ENCODE measurements at regions not wholly inside any gene's neighbourhood (a gene's known extent, or its start where the extent isn't known, plus 50 kb on each side); places are given as distances from the start of the nearest gene placed in this dataset.

GRCh38 chr2:129479892-129480291, 499.6 kb upstream of the RAB6C start:
- H3K27me3 ChIP-seq (ENCODE audit: low read length), result no peaks in the 10 kb centered on the region
- H3K4me2 ChIP-seq (ENCODE audit: low read depth, low read length, poor library complexity, severe bottlenecking), result no peak overlapping the region

GRCh38 chr2:129480790-129481189, 498.7 kb upstream of the RAB6C start:
- Histone ChIP-seq H3K9me3 (ENCODE audit: insufficient read depth, low read length) (no peaks in the 10 kb centered on the region), H3K9me2 (replicated peaks; ENCODE audit: insufficient read depth, low read length) (no peaks in the 10 kb centered on the region), H3K79me2 (ENCODE audit: insufficient read depth, low read length) (no peaks in the 10 kb centered on the region), H3K4me2 (ENCODE audit: low read depth, low read length, poor library complexity, severe bottlenecking) (no peak overlapping the region), H3K27ac (ENCODE audit: low read depth, low read length) (no peak overlapping the region), H3K27me3 (ENCODE audit: low read length) (no peaks in the 10 kb centered on the region), H3K4me3 (ENCODE audit: insufficient read depth, low read length, poor library complexity, severe bottlenecking) (no peak overlapping the region), H3K9ac (ENCODE audit: low read length) (no peak overlapping the region), H3K36me3 (ENCODE audit: low read length) (no peaks in the 10 kb centered on the region), H2AFZ (ENCODE audit: low read depth, low read length, severe bottlenecking) (no peak overlapping the region), H4K20me1 (ENCODE audit: low read depth, low read length) (no peaks in the 10 kb centered on the region), H3F3A (ENCODE audit: insufficient read depth) (no peaks in the 10 kb centered on the region)
- no peak for TF ChIP-seq CTCF (IDR thresholded peaks at IDR 0.05; ENCODE audit: insufficient read depth, low read length, poor library complexity, severe bottlenecking)
- no peak for TF ChIP-seq EZH2phosphoT487 (conservative IDR thresholded peaks at IDR 0.05; ENCODE audit: low read length)

More at GRCh38 chr2:129479892-129480291, 499.6 kb upstream of the RAB6C start:
- H3K36me3 ChIP-seq (ENCODE audit: low read length), result no peaks in the 10 kb centered on the region; the same call in 1 of the 2 replicates
- no peak overlapping the region for H3K9ac ChIP-seq (ENCODE audit: low read length)
- H2AFZ ChIP-seq (ENCODE audit: low read depth, low read length, severe bottlenecking), result no peak overlapping the region
- TF ChIP-seq CTCF (IDR thresholded peaks at IDR 0.05; ENCODE audit: insufficient read depth, low read length, poor library complexity, severe bottlenecking) (no peak), EZH2phosphoT487 (conservative IDR thresholded peaks at IDR 0.05; ENCODE audit: low read length) (no peak)
- no peaks in the 10 kb centered on the region for H4K20me1 ChIP-seq (ENCODE audit: low read depth, low read length)
- no peak overlapping the region for H3K4me3 ChIP-seq (ENCODE audit: insufficient read depth, low read length, poor library complexity, severe bottlenecking)
- no peaks in the 10 kb centered on the region for H3K79me2 ChIP-seq (ENCODE audit: insufficient read depth, low read length)
- no peaks in the 10 kb centered on the region for H3F3A ChIP-seq (ENCODE audit: insufficient read depth)
- H3K27ac ChIP-seq (ENCODE audit: low read depth, low read length), result no peak overlapping the region
- no peaks in the 10 kb centered on the region for H3K9me3 ChIP-seq (ENCODE audit: insufficient read depth, low read length)
- no peaks in the 10 kb centered on the region for H3K9me2 ChIP-seq (replicated peaks; ENCODE audit: insufficient read depth, low read length)

GRCh38 chr2:129481306-129482219, 497.9 kb upstream of the RAB6C start:
- Histone ChIP-seq H3K27me3 (ENCODE audit: low read length) (no peaks in the 10 kb centered on the region), H3K79me2 (ENCODE audit: insufficient read depth, low read length) (no peaks in the 10 kb centered on the region), H3K9ac (ENCODE audit: low read length) (no peak overlapping the region), H2AFZ (ENCODE audit: low read depth, low read length, severe bottlenecking) (no peak overlapping the region), H3K36me3 (ENCODE audit: low read length) (no peaks in the 10 kb centered on the region), H3K4me2 (ENCODE audit: low read depth, low read length, poor library complexity, severe bottlenecking) (no peak overlapping the region), H3K27ac (ENCODE audit: low read depth, low read length) (no peak overlapping the region), H3K9me3 (ENCODE audit: insufficient read depth, low read length) (no peaks in the 10 kb centered on the region), H3F3A (ENCODE audit: insufficient read depth) (no peaks in the 10 kb centered on the region), H4K20me1 (ENCODE audit: low read depth, low read length) (no peaks in the 10 kb centered on the region), H3K9me2 (replicated peaks; ENCODE audit: insufficient read depth, low read length) (no peaks in the 10 kb centered on the region), H3K4me3 (ENCODE audit: insufficient read depth, low read length, poor library complexity, severe bottlenecking) (no peak overlapping the region)
- no peak for TF ChIP-seq CTCF (IDR thresholded peaks at IDR 0.05; ENCODE audit: insufficient read depth, low read length, poor library complexity, severe bottlenecking)
- no peak for TF ChIP-seq EZH2phosphoT487 (conservative IDR thresholded peaks at IDR 0.05; ENCODE audit: low read length)
